ENCODE measurements at regions not wholly inside any gene's neighbourhood (a gene's known extent, or its start where the extent isn't known, plus 50 kb on each side); places are given as distances from the start of the nearest gene placed in this dataset.

DNA sequence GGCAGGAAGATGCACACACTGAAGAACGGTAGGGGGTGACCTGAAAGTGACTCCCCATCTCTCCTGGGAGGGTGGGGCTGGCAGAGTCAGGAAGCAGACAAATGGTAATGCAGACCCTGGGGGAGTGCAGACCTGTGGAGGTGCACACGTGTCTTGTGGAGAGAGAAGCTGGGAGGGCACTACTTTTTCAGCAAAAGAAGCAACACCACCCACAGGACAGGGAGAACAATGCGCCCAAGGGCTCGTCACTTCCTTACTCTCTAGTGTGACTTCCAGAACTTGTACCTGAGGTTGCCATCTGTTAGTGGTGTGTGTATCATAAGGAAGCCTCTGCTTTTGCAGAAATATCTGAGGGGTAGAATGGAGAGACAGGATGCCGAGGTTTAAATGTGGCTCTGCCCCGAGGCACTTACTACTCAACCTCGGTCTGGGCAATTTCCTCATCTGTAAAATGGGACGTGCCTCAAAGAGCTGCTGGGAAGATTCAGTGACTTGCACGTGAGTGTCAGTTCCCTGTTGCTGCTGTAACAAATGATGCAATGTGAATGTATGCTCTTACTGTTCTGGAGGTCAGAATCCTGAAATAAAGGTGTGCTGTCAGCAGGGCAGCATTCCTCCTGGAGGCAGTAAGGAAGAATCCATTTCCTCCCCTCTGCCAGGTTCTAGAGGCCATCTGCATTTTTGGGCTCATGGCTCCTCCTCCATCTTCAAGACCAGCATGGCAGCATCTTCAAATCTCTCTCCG is 323.4 kb downstream of the SHANK2 start (continued):
- TF ChIP-seq, protein P1, sequence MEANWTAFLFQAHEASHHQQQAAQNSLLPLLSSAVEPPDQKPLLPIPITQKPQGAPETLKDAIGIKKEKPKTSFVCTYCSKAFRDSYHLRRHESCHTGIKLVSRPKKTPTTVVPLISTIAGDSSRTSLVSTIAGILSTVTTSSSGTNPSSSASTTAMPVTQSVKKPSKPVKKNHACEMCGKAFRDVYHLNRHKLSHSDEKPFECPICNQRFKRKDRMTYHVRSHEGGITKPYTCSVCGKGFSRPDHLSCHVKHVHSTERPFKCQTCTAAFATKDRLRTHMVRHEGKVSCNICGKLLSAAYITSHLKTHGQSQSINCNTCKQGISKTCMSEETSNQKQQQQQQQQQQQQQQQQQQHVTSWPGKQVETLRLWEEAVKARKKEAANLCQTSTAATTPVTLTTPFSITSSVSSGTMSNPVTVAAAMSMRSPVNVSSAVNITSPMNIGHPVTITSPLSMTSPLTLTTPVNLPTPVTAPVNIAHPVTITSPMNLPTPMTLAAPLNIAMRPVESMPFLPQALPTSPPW (CRISPR knock-in tag; IDR thresholded peaks at IDR 0.05) = no peak
- no peak for TF ChIP-seq MTA2 (IDR thresholded peaks at IDR 0.05; ENCODE audit: low read depth)
- TF ChIP-seq STAG1 (CRISPR knock-in tag; IDR thresholded peaks at IDR 0.05; ENCODE audit: borderline replicate concordance) = no peak
- no peak for TF ChIP-seq ZNF764 (CRISPR knock-in tag; IDR thresholded peaks at IDR 0.05; ENCODE audit: low read depth)

DNA sequence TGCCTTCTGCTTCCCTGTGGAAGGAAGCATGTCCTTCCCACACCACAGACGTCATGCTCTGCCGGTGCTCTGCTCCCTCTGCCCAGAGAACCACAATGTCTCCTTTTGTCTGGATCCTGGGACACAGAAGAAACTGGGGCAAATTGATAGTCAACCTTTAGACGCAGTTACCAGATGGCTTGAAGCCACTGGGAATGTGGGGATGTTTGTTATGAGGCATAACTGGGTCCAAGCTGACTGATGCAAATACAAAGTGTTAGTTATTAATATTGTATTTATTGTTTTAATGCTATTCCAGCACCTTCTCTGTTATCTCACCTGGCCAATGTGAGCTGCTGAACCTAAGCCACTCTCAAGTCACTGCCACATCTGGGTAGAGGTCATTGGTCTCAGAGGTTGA is 322.2 kb downstream of the SHANK2 start:
- Histone ChIP-seq H4K20me1 (replicated peaks; ENCODE audit: control insufficient read depth, insufficient read depth, low read length) (no peaks in the 10 kb centered on the region), H3K27me3 (ENCODE audit: control insufficient read depth in 2 of 2, insufficient read depth in 2 of 2, low read length in 2 of 2) (peaks cover 0 to 6% of the 10 kb centered on the region in 2 experiments; a peak in 2 of 5 replicates), H3K36me3 (ENCODE audit: control insufficient read depth, insufficient read depth, low read length) (no peaks in the 10 kb centered on the region), H3K4me3 (no peak overlapping the region), H3K79me2 (ENCODE audit: control insufficient read depth, insufficient read depth, low read length) (no peaks in the 10 kb centered on the region), H3K9me1 (ENCODE audit: control insufficient read depth, insufficient read depth, low read length) (no peaks in the 10 kb centered on the region), H2AFZ (ENCODE audit: low read depth, low read length) (no peak overlapping the region), H3K4me1 (replicated peaks in 1 of 2; ENCODE audit: control insufficient read depth in 2 of 2, insufficient read depth in 2 of 2, low read length in 2 of 2) (no peaks in the 10 kb centered on the region), H3K9me3 (replicated peaks; ENCODE audit: control insufficient read depth, insufficient read depth, low read depth, low read length) (no peaks in the 10 kb centered on the region), H3K4me2 (ENCODE audit: insufficient read depth, low read length) (no peak overlapping the region), H3K27ac (ENCODE audit: extremely low read depth, low read depth, low read length) (no peak overlapping the region), H3K9ac (ENCODE audit: insufficient read depth in 1 of 2, low read depth in 2 of 2, low read length in 2 of 2) (no peak overlapping the region)
- TF ChIP-seq BCOR (IDR thresholded peaks at IDR 0.05) (0 out of 2 replicates have a peak, but pooled peaks have one; percentile 8), KAT7 (CRISPR knock-in tag; IDR thresholded peaks at IDR 0.05; ENCODE audit: borderline replicate concordance) (no peak), HMGN3 (IDR thresholded peaks at IDR 0.05; ENCODE audit: borderline replicate concordance, extremely low read depth, insufficient read length, low read depth, low read length) (no peak)
- no peak for FAIRE-seq
- BruUV-seq (replicated peaks) = no TSS peak
- WGBS (ENCODE audit: insufficient coverage, low coverage, missing lambda C conversion rate) = 2% methylated on average over 3 of the region's 3 CpGs
- intact Hi-C loops (cut with micrococcal nuclease) (no loop called here), in situ Hi-C loops (cut with MboI) (no loop called here)
- no peak for DNase-seq (ENCODE audit: extremely low read depth in 1 of 4, low spot score in 3 of 4)
- no peak for ATAC-seq
- ChIA-PET CTCF (ENCODE audit: low intra/inter-chr PET ratio) (no interaction called here), POLR2A (no interaction called here)

Measured in K562 (cell line).